ENCODE measurements at regions not wholly inside any gene's neighbourhood (a gene's known extent, or its start where the extent isn't known, plus 50 kb on each side); places are given as distances from the start of the nearest gene placed in this dataset.
"Not testable (repeated sequence)": the region's sequence is repeated elsewhere in the genome, so short reads cannot be mapped to it uniquely, and the experiment has no call there.

- WGBS, 2 donors (ENCODE audit: low coverage in 1 of 2): 43 to 48% methylated on average over 3 to 5 of the region's 7 CpGs
- no peak overlapping the region for H3K4me3 ChIP-seq
- H3K27me3 ChIP-seq: peaks cover 59% of the 10 kb centered on the region
- no peak overlapping the region for H3K27ac ChIP-seq
- ATAC-seq: no peak
- no peaks in the 10 kb centered on the region for H3K4me1 ChIP-seq
- no peaks in the 10 kb centered on the region for H3K9me3 ChIP-seq
- H3K36me3 ChIP-seq: no peaks in the 10 kb centered on the region
- no peak for TF ChIP-seq EP300 (IDR thresholded peaks at IDR 0.05)
Measured at GRCh38 chr2:242075696-242076095, 206.2 kb downstream of the RTP5 start.

GRCh38 chr2:242076184-242076583 is 206.7 kb downstream of the RTP5 start:
- not testable (repeated sequence) for H3K36me3 ChIP-seq, H3K27ac ChIP-seq, H3K4me1 ChIP-seq, H3K4me3 ChIP-seq, ATAC-seq, H3K9me3 ChIP-seq
- peaks cover 62% of the 10 kb centered on the region for H3K27me3 ChIP-seq
- 71 to 75% methylated on average over 1 of the region's 4 CpGs for WGBS, 2 donors (ENCODE audit: low coverage in 1 of 2)

GRCh38 chr2:242078426-242078825 is 208.9 kb downstream of the RTP5 start:
- ATAC-seq: not testable (repeated sequence)
- WGBS, 2 donors (ENCODE audit: low coverage in 1 of 2): 0 to 46% methylated on average over 1 to 2 of the region's 3 CpGs

GRCh38 chr2:242079792-242080191 is 210.3 kb downstream of the RTP5 start:
- not testable (repeated sequence) for H3K27ac ChIP-seq, H3K9me3 ChIP-seq, H3K36me3 ChIP-seq, H3K4me1 ChIP-seq, H3K4me3 ChIP-seq, ATAC-seq
- 76 to 78% methylated on average over 5 to 7 of the region's 7 CpGs for WGBS, 2 donors (ENCODE audit: low coverage in 1 of 2)
- peaks cover 49% of the 10 kb centered on the region for H3K27me3 ChIP-seq

More at GRCh38 chr2:242078426-242078825, 208.9 kb downstream of the RTP5 start:
- peaks cover 58% of the 10 kb centered on the region for H3K27me3 ChIP-seq
- not testable (repeated sequence) for H3K4me3 ChIP-seq, H3K4me1 ChIP-seq, H3K27ac ChIP-seq, H3K9me3 ChIP-seq, H3K36me3 ChIP-seq

- ATAC-seq: not testable (repeated sequence)
Measured at GRCh38 chr2:242080575-242081214, 211.2 kb downstream of the RTP5 start.

GRCh38 chr2:242084034-242084433 is 214.5 kb downstream of the RTP5 start:
- not testable (repeated sequence) for H3K9me3 ChIP-seq, H3K4me3 ChIP-seq, H3K36me3 ChIP-seq, H3K27ac ChIP-seq, ATAC-seq
- WGBS, 2 donors (ENCODE audit: low coverage in 1 of 2): 20% methylated on average over 1 of the region's 5 CpGs; no CpG with 5 or more reads in 1 of the 2 donors
- peaks cover 0 to 14% (median 0%) of the 10 kb centered on the region in 3 donors for H3K4me1 ChIP-seq
- H3K27me3 ChIP-seq: peaks cover 25% of the 10 kb centered on the region

More at GRCh38 chr2:242080575-242081214, 211.2 kb downstream of the RTP5 start:
- H3K4me1 ChIP-seq, H3K4me3 ChIP-seq, H3K9me3 ChIP-seq, H3K36me3 ChIP-seq, H3K27ac ChIP-seq: not testable (repeated sequence)
- 56 to 60% methylated on average over 2 to 6 of the region's 7 CpGs for WGBS, 2 donors (ENCODE audit: low coverage in 1 of 2)
- peaks cover 40% of the 10 kb centered on the region for H3K27me3 ChIP-seq

- H3K4me3 ChIP-seq, H3K27ac ChIP-seq, H3K9me3 ChIP-seq, ATAC-seq, H3K36me3 ChIP-seq: not testable (repeated sequence)
- 50% methylated on average over 2 of the region's 14 CpGs; no CpG with 5 or more reads in 1 of the 2 donors for WGBS, 2 donors (ENCODE audit: low coverage in 1 of 2)
- H3K4me1 ChIP-seq: peaks cover 0 to 25% (median 0%) of the 10 kb centered on the region in 3 donors
- H3K27me3 ChIP-seq: peaks cover 20% of the 10 kb centered on the region
Measured at GRCh38 chr2:242085024-242085674, 215.6 kb downstream of the RTP5 start.

- Histone ChIP-seq H3K9me3 (no peaks in the 10 kb centered on the region), H3K27me3 (peaks cover 10% of the 10 kb centered on the region), H3K4me3 (no peak overlapping the region), H3K27ac (peak overlapping the region in 2 of 4 donors; percentile 25 to 29), H3K4me1 (peaks cover 0 to 29% (median 0%) of the 10 kb centered on the region in 3 donors), H3K36me3 (no peaks in the 10 kb centered on the region)
- 33 to 45% methylated on average over 3 to 6 of the region's 6 CpGs for WGBS, 2 donors (ENCODE audit: low coverage in 1 of 2)
- TF ChIP-seq POLR2AphosphoS5 (IDR thresholded peaks at IDR 0.05): no peak
- no peak for TF ChIP-seq EP300 (IDR thresholded peaks at IDR 0.05)
- peak in 1 of 2 donors; percentile 19 for TF ChIP-seq POLR2A (IDR thresholded peaks at IDR 0.05)
- peak; percentile 31 for ATAC-seq
Measured at GRCh38 chr2:242085941-242086621, 216.6 kb downstream of the RTP5 start.

GRCh38 chr2:242088044-242088443 is 218.5 kb downstream of the RTP5 start:
- Histone ChIP-seq H3K27ac (peak overlapping the region; percentile 51 to 84 (median 67)), H3K4me1 (peaks cover 0 to 29% (median 0%) of the 10 kb centered on the region in 3 donors), H3K4me3 (peak overlapping the region; percentile 82 to 99)
- 0% methylated on average over 2 of the region's 37 CpGs; no CpG with 5 or more reads in 1 of the 2 donors for WGBS, 2 donors (ENCODE audit: low coverage in 1 of 2)
- peak; percentile 61 for ATAC-seq
- not testable (repeated sequence) for H3K27me3 ChIP-seq, H3K36me3 ChIP-seq, H3K9me3 ChIP-seq

Data from gastroesophageal sphincter (tissue), 4 donors.